22Rv1 (cell line): ENCODE measurements at regions not wholly inside any gene's neighbourhood (a gene's known extent, or its start where the extent isn't known, plus 50 kb on each side); places are given as distances from the start of the nearest gene placed in this dataset.

Source experiments
- CTCF ChIP-seq: fragments of 450-650 bp; IDR thresholded peaks from 2 replicates; pipeline ENCODE4 v1.5.1; 2017; ENCODE audit warnings: mild to moderate bottlenecking
- ZFX ChIP-seq: fragments of 450-650 bp; IDR thresholded peaks from 2 replicates; pipeline ENCODE4 v1.6.1; 2017; ENCODE audit warnings: antibody characterized with exemption, borderline replicate concordance

- no peak for TF ChIP-seq CTCF
- TF ChIP-seq ZFX: no peak
These were observed 342.8 kb upstream of the F9 start for GRCh38 chrX:139187738-139188137.
